Fibroblast of lung (primary cell): ENCODE measurements at regions not wholly inside any gene's neighbourhood (a gene's known extent, or its start where the extent isn't known, plus 50 kb on each side); places are given as distances from the start of the nearest gene placed in this dataset.

Experiments
- EZH2 ChIP-seq: IDR thresholded peaks from 2 replicates; pipeline ENCODE4 v1.5.1; 2012; ENCODE audit warnings: low read length, control low read depth, mild to moderate bottlenecking; ENCODE audit errors: missing control alignments
- TF ChIP-seq, protein P1 (sequence below), 2 donors: IDR thresholded peaks in 1 of 2; conservative IDR thresholded peaks in 1 of 2; 1 replicate in 1 of 2; 2 replicates in 1 of 2; pipeline ENCODE4 v1.5.1; 2011 to 2012; ENCODE audit warnings: low read length in 2 of 2, control low read depth in 1 of 2, inconsistent platforms in 1 of 2, low read depth in 1 of 2, mild to moderate bottlenecking in 1 of 2

DNA sequence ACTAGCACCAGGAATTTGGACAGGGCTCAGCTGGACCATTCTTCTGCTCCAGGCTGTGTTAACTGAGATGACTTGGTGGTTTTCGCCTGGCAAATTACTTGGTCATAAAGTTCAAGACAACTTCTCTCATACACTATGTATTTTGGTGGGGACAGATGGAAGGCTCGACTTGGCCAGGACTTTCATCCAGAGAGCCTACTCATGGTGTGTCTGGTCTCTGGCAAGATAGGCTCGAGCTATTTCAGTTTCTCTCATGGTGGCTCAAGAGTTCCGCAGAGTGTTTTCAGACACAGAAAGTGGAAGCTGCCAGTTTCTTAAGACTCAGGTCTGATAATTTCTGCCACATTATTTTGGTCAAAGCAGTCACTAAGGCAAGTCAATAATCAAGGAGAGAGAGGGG lies 135.6 kb downstream of the IRX2 start:
- TF ChIP-seq, protein P1, sequence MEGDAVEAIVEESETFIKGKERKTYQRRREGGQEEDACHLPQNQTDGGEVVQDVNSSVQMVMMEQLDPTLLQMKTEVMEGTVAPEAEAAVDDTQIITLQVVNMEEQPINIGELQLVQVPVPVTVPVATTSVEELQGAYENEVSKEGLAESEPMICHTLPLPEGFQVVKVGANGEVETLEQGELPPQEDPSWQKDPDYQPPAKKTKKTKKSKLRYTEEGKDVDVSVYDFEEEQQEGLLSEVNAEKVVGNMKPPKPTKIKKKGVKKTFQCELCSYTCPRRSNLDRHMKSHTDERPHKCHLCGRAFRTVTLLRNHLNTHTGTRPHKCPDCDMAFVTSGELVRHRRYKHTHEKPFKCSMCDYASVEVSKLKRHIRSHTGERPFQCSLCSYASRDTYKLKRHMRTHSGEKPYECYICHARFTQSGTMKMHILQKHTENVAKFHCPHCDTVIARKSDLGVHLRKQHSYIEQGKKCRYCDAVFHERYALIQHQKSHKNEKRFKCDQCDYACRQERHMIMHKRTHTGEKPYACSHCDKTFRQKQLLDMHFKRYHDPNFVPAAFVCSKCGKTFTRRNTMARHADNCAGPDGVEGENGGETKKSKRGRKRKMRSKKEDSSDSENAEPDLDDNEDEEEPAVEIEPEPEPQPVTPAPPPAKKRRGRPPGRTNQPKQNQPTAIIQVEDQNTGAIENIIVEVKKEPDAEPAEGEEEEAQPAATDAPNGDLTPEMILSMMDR (conservative IDR thresholded peaks at IDR 0.05 in 1 of 2, IDR thresholded peaks at IDR 0.05 in 1 of 2; ENCODE audit: low read depth in 1 of 2, low read length in 2 of 2) = no peak
- no peak for TF ChIP-seq EZH2
